BLaER1 treated with 17β-estradiol and CSF1 and Interleukin-3, amounts not matched to agents 10 nM and 100 nM (cell line): ENCODE measurements at regions not wholly inside any gene's neighbourhood (a gene's known extent, or its start where the extent isn't known, plus 50 kb on each side); places are given as distances from the start of the nearest gene placed in this dataset.

Experiments used
- H3K27ac ChIP-seq, 11 experiments: shearing (Covaris generic); formaldehyde crosslinking; 2 replicates each; pipeline ENCODE4 v1.8.1; 2022
- H3K27me3 ChIP-seq, 11 experiments: shearing (Covaris generic); formaldehyde crosslinking; 2 replicates each; pipeline ENCODE4 v1.8.1; 2022
- H3K36me3 ChIP-seq, 11 experiments: shearing (Covaris generic); formaldehyde crosslinking; 2 replicates each; pipeline ENCODE4 v1.8.1; 2022
- H3K4me1 ChIP-seq, 10 experiments: shearing (Covaris generic); formaldehyde crosslinking; 2 replicates each; pipeline ENCODE4 v1.8.1; 2022
- H3K4me2 ChIP-seq, 11 experiments: shearing (Covaris generic); formaldehyde crosslinking; 2 replicates each; pipeline ENCODE4 v1.8.1; 2022
- H3K4me3 ChIP-seq, 10 experiments: shearing (Covaris generic); formaldehyde crosslinking; 2 replicates each; pipeline ENCODE4 v1.8.1; 2022
- H3K9ac ChIP-seq, 11 experiments: shearing (Covaris generic); formaldehyde crosslinking; 2 replicates each; pipeline ENCODE4 v1.8.1; 2022
- H3K9me3 ChIP-seq, 11 experiments: shearing (Covaris generic); formaldehyde crosslinking; replicated peaks in 1 of 11; 2 replicates each; pipeline ENCODE4 v1.8.1; 2022
- H4K20me1 ChIP-seq, 11 experiments: shearing (Covaris generic); formaldehyde crosslinking; 2 replicates each; pipeline ENCODE4 v1.8.1; 2022
- Cebpa-rat ChIP-seq, 11 experiments: shearing (Covaris generic); IDR thresholded peaks; 2 replicates each; pipeline ENCODE4 v1.8.1; 2022

DNA sequence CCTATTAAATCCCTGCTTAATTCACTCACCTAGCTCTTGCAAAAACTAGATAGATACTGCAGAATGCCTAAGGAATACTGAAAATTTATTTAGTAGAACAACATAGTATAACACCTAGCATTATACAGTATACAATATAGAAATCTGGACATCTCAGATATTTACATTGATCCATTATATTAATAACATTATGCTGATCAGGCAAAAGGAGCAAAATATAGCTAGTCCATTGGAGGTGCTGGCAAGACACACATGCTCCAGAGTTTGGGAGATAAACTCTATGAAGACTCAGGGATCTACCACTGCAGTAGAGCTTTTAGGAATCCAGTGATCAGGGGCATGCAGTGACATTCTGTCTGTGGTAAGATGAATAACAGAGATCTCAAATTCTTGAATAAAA, 357.6 kb downstream of the TBC1D4 start:
- Histone ChIP-seq H3K27ac (no peak overlapping the region), H4K20me1 (no peaks in the 10 kb centered on the region)

DNA sequence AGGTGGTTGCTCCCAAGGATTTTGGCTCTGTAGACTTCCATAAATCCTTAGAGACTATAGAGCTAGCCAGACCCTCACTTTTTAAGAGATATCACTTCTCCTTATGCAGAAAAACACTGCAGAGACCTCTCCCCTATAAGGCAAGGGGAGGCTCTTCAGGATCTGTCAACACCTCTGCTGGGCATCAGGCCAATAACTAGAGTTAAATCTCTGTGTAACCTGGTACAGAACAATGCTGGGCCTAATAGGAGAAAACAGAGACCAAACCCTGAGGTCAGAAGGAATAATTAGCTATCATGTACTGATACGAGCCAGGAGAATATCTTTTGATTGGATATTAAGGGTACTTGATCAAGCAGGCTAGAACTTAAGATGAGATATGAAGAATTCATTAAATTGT, 358.5 kb downstream of the TBC1D4 start:
- Histone ChIP-seq H3K27me3 (no peaks in the 10 kb centered on the region), H4K20me1 (no peaks in the 10 kb centered on the region), H3K27ac (no peak overlapping the region), H3K36me3 (no peaks in the 10 kb centered on the region), H3K9ac (no peak overlapping the region), H3K4me1 (no peaks in the 10 kb centered on the region), H3K4me3 (no peak overlapping the region), H3K9me3 (no peaks in the 10 kb centered on the region), H3K4me2 (no peak overlapping the region)
- TF ChIP-seq Cebpa-rat (IDR thresholded peaks at IDR 0.05) = no peak

More for the DNA sequence above, 357.6 kb downstream of the TBC1D4 start:
- Histone ChIP-seq H3K4me1 (no peaks in the 10 kb centered on the region), H3K9ac (no peak overlapping the region), H3K36me3 (no peaks in the 10 kb centered on the region), H3K27me3 (no peaks in the 10 kb centered on the region), H3K4me3 (no peak overlapping the region), H3K9me3 (no peaks in the 10 kb centered on the region), H3K4me2 (no peak overlapping the region)
- no peak for TF ChIP-seq Cebpa-rat (IDR thresholded peaks at IDR 0.05)

DNA sequence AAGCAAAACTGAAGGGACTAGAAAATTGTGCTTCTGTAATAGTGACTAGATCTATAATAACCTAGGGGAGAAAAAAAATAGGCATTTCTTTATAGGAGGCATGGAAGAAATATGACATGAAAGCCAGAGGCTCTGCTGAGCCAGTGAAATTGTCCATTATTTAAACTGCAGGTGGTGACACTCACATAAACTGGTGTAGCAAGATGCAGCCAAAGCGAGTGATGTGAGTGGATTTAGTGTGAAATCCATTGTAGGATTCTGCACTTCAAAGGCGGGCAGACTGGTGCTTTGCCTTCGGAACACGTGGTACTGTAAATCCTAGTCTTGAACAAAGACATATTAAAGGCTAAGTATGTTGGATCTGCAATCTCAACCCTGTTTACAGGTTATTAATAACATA, 361.9 kb downstream of the TBC1D4 start:
- no peak overlapping the region for H3K27ac ChIP-seq
- H3K27me3 ChIP-seq = no peaks in the 10 kb centered on the region
- no peaks in the 10 kb centered on the region for H3K4me1 ChIP-seq
- H3K4me3 ChIP-seq = no peak overlapping the region
- H3K4me2 ChIP-seq = no peak overlapping the region
- no peaks in the 10 kb centered on the region for H3K36me3 ChIP-seq
- no peak for TF ChIP-seq Cebpa-rat (IDR thresholded peaks at IDR 0.05)
- no peak overlapping the region for H3K9ac ChIP-seq
- H4K20me1 ChIP-seq = no peaks in the 10 kb centered on the region
- H3K9me3 ChIP-seq = no peaks in the 10 kb centered on the region

DNA sequence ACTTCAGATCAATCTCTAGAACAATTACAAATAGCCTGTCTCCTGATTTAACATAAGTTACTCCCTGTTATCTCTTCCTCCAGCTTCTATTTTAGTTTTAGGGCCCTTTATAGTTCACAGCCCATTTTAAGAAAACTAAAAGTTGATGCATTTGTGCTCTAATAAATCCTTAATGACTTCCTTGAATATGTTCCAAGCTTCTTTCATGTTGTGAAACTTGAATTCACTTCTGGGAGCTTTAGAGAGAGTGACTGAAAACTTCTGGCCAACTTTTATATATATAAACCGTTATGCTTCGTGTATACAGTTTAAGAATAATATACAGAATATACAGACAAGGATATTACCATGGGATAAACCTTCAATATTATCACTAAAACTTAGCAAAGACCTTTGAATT, 366.8 kb downstream of the TBC1D4 start:
- TF ChIP-seq Cebpa-rat (IDR thresholded peaks at IDR 0.05) = no peak
- H3K9me3 ChIP-seq = peaks cover 0 to 16% (median 3%) of the 10 kb centered on the region in 11 experiments; a peak in 3 of 22 replicates

DNA sequence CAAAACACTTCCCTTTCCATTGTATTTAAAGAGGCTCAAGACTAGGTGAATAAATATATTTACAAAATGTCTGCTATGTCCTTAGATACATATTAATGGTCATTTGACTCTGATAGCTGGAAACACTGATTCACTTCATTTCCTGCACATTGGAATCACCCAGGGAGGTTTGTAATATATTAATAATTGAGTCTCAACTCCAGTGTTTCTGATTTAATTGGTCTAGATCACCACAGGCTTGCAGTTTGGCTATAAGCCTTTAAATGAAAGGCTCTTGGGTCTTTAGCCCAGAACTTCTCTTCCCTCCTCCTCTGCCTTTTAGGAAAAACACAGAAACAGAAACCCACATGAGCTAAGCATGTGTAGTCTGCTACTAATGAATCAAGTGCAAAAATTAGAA, 378.0 kb downstream of the TBC1D4 start:
- no peak for TF ChIP-seq Cebpa-rat (IDR thresholded peaks at IDR 0.05)
- H3K9me3 ChIP-seq = no peaks in the 10 kb centered on the region
- H3K27ac ChIP-seq = no peak overlapping the region
- H3K36me3 ChIP-seq = no peaks in the 10 kb centered on the region
- no peaks in the 10 kb centered on the region for H3K4me1 ChIP-seq
- H3K27me3 ChIP-seq = no peaks in the 10 kb centered on the region
- no peak overlapping the region for H3K9ac ChIP-seq
- H3K4me2 ChIP-seq = no peak overlapping the region
- H4K20me1 ChIP-seq = no peaks in the 10 kb centered on the region
- no peak overlapping the region for H3K4me3 ChIP-seq

More for the DNA sequence above, 366.8 kb downstream of the TBC1D4 start:
- no peaks in the 10 kb centered on the region for H3K27me3 ChIP-seq
- no peaks in the 10 kb centered on the region for H3K36me3 ChIP-seq
- H3K4me3 ChIP-seq = no peak overlapping the region
- H3K4me2 ChIP-seq = no peak overlapping the region
- no peaks in the 10 kb centered on the region for H4K20me1 ChIP-seq
- no peak overlapping the region for H3K9ac ChIP-seq
- H3K27ac ChIP-seq = no peak overlapping the region
- no peaks in the 10 kb centered on the region for H3K4me1 ChIP-seq

DNA sequence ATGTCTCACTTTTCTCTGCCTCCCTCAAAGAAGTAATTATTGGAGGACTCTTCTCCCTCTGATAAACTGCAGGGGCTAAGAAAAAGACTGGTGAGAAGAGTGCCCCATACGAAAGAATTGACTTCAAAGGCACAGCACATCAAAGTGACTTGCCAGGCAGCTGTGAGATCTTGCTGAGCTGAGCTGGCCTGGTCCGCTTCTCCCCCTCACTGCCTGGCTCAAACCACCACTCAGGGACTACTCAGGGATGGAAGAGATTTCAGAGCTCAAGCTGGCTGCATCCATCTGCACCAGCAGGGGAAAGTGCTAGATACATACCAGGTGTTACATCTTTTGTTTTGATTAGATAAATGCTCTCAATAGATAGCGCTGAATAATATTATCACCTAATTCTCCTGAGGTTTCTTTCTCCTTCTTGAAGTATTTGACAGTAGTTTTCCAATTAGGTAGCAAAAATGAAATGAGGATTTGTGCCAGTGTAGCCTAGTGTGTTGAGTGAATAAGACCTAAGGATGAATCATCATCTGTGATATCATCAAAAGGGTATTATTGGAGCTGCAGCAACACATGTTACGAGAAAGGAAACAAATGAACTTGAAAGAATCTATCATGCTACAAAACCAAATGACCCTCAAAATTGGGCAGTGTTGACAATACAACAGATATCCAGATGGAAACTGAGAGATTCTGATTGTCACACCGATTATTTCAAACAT, 379.8 kb downstream of the TBC1D4 start:
- H3K4me1 ChIP-seq = no peaks in the 10 kb centered on the region
- no peaks in the 10 kb centered on the region for H3K9me3 ChIP-seq
- H3K27ac ChIP-seq = no peak overlapping the region
- no peak overlapping the region for H3K4me3 ChIP-seq
- no peaks in the 10 kb centered on the region for H3K27me3 ChIP-seq
- no peaks in the 10 kb centered on the region for H3K36me3 ChIP-seq
- H4K20me1 ChIP-seq = no peaks in the 10 kb centered on the region
- TF ChIP-seq Cebpa-rat (IDR thresholded peaks at IDR 0.05) = no peak
- H3K4me2 ChIP-seq = no peak overlapping the region
- H3K9ac ChIP-seq = no peak overlapping the region

DNA sequence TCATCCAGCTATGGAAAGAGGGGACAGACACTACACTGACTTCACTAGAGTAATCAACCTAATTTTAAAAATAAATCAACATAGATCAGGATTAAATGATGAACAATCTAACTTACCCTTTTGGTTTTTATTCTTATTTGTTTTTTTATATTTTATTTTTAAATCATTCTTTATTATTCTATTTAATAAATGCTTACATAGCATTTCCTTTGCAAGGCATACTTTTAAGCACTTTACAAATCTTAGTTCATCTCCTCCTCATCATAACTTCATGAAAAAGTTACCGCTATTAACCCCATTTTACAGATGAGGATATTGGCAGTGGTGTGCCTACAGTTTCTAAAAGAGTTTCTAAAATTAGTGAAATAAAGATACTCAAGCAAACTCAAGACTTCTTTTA, 380.6 kb downstream of the TBC1D4 start:
- no peak for TF ChIP-seq Cebpa-rat (IDR thresholded peaks at IDR 0.05)
- H3K27me3 ChIP-seq = no peaks in the 10 kb centered on the region
- H3K4me3 ChIP-seq = no peak overlapping the region
- H3K36me3 ChIP-seq = no peaks in the 10 kb centered on the region
- no peaks in the 10 kb centered on the region for H4K20me1 ChIP-seq
- H3K27ac ChIP-seq = no peak overlapping the region
- H3K9ac ChIP-seq = no peak overlapping the region
- no peak overlapping the region for H3K4me2 ChIP-seq
- no peaks in the 10 kb centered on the region for H3K9me3 ChIP-seq
- no peaks in the 10 kb centered on the region for H3K4me1 ChIP-seq

DNA sequence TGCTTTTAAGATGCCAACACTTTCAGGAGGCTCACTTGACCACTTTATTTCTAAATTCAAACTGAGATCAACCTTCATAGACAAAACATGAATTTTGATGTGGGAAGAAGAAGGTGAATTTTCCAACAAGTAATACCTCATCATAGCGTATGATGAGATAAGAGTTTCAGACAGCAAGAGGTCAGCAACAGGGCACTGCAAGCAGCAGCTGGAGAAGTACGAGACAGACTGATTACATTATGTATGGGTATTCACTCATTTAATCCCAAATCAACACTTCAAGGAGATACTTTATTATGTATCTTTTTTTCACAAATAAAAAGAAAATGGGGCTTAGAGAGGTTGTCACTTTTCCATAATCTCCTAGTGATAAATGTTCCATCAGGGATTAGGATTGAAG, 389.8 kb downstream of the TBC1D4 start:
- TF ChIP-seq Cebpa-rat (IDR thresholded peaks at IDR 0.05) = no peak
- Histone ChIP-seq H3K4me2 (no peak overlapping the region), H3K36me3 (no peaks in the 10 kb centered on the region), H3K9ac (no peak overlapping the region), H3K27me3 (no peaks in the 10 kb centered on the region), H3K4me1 (no peaks in the 10 kb centered on the region), H4K20me1 (no peaks in the 10 kb centered on the region), H3K4me3 (no peak overlapping the region), H3K9me3 (no peaks in the 10 kb centered on the region), H3K27ac (no peak overlapping the region)

DNA sequence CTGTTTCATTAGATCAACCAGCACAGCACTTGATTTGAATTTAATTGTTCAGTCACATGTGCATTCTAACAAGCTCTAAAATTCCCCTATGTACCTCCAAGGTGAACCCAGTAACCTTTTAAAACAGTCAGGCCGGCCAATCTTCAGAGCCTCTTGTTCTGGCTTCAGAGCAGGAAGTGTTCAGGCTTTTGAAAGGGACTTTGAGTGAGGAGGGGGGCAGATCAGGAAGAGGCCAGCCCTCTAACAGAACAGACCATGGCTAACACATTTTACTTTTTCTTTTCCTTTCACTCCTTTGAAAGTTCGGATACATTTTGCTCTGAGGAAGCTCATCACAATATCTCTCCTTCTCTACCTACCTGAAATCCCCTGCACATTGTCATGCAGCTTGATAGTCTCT, 390.3 kb downstream of the TBC1D4 start:
- H4K20me1 ChIP-seq = no peaks in the 10 kb centered on the region
- no peaks in the 10 kb centered on the region for H3K36me3 ChIP-seq
- H3K4me3 ChIP-seq = no peak overlapping the region
- no peaks in the 10 kb centered on the region for H3K4me1 ChIP-seq
- no peak overlapping the region for H3K9ac ChIP-seq
- H3K27me3 ChIP-seq = no peaks in the 10 kb centered on the region
- TF ChIP-seq Cebpa-rat (IDR thresholded peaks at IDR 0.05) = no peak
- H3K27ac ChIP-seq = no peak overlapping the region
- no peak overlapping the region for H3K4me2 ChIP-seq
- H3K9me3 ChIP-seq = no peaks in the 10 kb centered on the region

DNA sequence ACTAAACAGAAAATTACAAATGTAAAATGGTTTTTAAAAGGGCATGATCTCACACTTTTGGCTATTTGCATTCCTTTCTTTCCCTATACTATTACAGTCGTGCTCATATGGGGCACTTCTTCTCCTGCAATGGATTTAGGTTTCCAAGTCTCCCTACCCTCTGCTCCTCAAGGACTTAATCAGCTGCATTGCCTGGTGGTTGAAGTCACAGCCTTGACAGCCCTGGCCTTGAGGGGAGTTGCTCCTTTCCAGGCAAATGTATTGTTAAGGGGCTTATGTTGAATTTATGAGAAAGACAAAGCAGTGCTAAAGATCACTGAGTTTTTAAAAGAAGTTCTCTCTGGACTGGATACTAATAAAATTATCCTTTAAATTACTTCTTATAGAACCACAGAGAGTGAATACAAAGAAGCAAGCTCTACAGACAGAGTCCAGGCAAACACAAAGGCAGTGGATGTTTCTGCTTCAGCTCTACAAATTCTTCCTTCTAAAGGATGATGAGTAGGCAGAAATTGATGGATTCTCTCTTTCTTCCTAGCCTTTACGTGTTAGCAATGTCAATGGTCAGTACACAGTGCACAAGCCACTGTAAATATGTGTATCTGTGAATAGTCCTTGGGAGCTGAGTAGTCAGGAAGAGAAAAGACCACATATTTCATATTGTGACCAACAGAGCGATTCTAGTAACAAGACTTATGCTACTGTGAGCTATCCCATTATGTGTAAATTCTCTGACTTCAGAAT, 390.9 kb downstream of the TBC1D4 start:
- Histone ChIP-seq H4K20me1 (no peaks in the 10 kb centered on the region), H3K27me3 (no peaks in the 10 kb centered on the region), H3K4me1 (no peaks in the 10 kb centered on the region), H3K9me3 (no peaks in the 10 kb centered on the region), H3K36me3 (no peaks in the 10 kb centered on the region), H3K4me3 (no peak overlapping the region), H3K9ac (no peak overlapping the region), H3K4me2 (no peak overlapping the region), H3K27ac (no peak overlapping the region)
- no peak for TF ChIP-seq Cebpa-rat (IDR thresholded peaks at IDR 0.05)
